NCI-H1694 treated with DMSO at 0.1 percent for 48 hours (cell line): ENCODE measurements at regions not wholly inside any gene's neighbourhood (a gene's known extent, or its start where the extent isn't known, plus 50 kb on each side); places are given as distances from the start of the nearest gene placed in this dataset.

ENCODE experiments used
- DNase-seq: peaks from one replicate; lab custom pipeline; 2025; lab: John Stamatoyannopoulos, UW

DNA sequence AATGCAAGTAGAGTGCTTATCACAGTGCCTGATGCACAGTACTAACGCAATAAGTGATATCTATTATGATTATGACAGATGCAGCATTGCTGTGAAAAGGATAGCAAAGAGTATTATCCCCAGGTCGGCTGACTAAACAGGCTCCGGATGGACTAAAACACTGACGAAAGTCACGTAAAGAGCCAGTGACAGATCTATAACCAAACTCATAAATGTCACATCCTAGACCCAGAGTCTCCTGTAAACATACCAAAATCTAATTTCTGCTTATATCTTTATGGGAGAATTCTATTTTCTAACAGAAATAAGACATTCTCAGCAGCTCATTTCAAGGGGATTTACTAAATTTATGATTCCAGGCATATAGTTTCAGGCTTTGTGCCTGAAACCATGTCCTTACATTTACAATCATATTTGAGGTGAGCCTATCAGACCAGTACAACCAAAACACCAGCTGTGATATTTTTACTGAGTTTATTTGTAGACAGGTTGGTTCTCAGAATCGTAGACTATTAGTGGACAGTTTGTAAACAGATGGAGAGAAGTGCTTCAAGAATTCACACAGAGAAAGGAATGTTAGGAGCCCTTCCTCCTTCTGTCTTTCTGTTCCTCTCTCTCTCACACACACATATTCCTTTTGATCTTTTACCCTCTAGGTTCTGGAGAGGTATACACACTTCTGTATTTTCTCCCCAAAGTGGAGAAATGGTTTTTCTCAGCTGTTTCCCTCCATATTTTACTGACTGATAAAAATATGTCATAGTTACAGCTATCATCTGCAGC, 52.4 kb upstream of the WDR26 start:
- DNase-seq: no peak

DNA sequence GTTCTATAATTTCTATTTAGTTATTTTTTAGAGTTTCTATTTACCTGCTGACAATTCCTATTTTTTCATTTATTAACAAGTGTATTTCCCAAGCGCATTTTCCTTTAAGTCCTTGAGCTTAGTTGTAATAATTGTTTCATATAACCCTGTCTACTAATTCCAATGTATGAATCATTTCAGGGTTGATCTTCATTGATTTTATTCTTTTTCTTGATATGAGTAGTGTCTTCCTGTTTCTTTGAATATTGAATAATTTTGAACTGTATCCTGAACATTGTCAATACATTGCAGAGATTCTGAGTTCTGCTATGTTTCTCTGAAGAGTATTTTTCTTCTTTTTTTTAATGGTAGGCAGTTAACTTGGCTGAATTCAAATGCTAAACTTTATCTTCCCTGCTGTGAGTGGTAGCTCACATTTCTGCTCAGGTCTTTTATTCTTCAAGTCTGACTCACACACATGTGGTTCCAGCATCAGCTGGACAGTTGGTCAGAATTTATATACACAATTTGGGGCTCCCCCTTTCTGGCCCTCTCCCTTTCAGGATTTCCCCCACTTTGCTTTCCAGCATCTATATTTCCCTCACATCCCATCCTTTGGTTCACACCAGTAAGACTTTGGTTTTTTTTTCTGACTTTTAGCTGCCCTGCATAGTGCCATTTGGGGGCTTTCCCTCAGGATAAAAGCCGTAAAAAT, 54.4 kb upstream of the WDR26 start:
- no peak for DNase-seq

- no peak for DNase-seq
These were observed 55.2 kb upstream of the WDR26 start for GRCh38 chr1:224489534-224490365.

GRCh38 chr1:224490549-224491537, 56.2 kb upstream of the WDR26 start:
- DNase-seq: no peak

GRCh38 chr1:224492015-224492414, 57.4 kb upstream of the WDR26 start:
- no peak for DNase-seq

DNA sequence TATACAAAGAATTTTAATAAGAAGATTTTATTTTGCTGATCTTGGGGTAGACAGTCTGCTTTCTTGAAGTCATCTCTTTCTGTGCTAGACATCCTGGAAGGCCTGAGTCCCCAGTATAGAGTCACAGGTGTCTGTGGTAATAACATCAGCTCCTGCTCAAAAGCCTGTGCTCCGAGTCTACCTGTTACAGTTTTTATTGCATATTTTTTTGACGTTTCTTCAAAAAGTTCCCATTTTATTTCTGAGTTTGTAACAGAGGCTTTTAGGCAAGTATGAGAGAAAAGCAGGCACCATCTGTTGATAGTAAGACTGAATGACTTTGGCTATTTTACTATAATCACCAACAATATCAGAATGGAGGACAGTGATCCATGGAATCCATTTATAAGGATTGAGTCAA, 58.0 kb upstream of the WDR26 start:
- no peak for DNase-seq

DNA sequence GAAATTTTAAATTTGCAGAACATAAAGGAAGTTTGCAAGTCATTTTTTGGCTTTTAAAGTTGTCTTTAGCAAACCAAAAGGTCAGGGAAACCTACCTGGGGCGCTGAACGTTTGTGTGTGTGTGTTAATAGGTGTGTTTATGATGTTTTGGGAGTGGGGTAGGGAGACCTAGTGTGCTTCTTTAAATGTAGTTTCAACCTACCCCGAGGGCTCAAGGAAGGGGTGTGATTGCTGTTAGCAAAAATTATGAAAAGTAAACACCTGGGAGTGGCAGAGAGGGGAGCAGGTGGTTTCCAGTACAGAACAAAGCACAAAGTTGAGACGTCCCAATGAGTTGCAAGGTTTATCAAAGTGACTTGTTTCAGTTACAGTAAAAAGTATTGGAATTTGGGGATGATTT, 58.7 kb upstream of the WDR26 start:
- DNase-seq: no peak

- no peak for DNase-seq
These were observed 59.7 kb upstream of the WDR26 start for GRCh38 chr1:224494343-224494742.

DNA sequence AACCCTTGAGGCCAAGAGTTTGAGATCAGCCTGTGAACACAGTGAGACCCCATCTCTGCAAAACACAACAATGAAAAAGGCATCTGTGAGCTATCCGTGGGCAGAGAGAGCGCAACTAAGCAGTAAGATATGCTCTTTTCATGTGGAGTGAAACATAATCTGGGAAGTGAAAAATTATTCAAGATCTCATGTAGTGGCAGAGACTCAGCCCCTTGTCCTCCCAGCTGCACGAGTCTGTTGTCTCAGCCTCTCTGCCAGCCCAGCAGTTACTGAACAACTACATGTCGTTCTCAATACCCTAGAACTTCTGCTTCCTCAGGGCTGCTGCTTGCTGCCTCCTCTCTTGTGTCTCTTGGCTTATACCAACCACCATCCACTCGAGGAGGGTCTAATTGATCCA, 61.3 kb upstream of the WDR26 start:
- DNase-seq: no peak

DNA sequence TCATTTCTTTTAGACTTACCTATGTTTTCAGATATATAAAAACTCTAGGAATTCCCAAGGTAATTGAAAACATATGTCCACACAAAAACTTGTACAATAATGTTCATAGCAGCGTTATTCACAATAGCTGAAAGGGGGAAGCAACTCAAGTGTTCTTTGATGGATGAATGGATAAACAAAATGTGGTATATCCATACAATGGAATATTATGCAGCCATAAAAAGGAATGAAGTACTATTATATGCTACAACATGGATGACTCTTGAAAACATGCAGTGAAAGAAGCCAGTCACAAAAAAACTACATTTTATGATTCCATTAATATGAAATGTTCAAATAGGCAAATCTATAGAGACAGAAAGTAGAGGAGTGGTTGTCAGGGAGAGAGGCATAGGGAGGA, 62.2 kb upstream of the WDR26 start:
- DNase-seq: no peak

GRCh38 chr1:224497714-224498573, 63.3 kb upstream of the WDR26 start:
- peak; percentile 69 for DNase-seq

- DNase-seq: peak; percentile 59
These were observed 64.1 kb upstream of the WDR26 start for GRCh38 chr1:224498574-224499170.

DNA sequence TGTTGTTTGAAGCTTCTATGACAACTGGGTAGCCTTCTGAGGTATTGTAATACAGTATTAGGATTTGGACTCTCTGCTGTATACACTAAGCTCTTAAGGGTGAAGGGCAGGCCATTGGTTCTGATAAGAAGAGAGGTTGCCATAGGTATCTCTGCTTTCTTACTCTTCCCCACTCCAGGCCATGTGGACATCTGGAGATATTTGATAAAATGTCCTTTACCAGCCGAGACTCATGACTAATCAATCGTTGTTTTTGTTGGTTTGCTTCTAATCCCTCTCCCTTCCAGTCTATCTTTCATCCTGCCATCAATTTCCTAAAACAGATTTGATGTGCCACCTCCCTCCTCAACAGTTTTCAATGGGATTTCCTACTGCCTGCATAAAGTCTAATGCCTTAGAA, 64.6 kb upstream of the WDR26 start:
- DNase-seq: no peak

DNA sequence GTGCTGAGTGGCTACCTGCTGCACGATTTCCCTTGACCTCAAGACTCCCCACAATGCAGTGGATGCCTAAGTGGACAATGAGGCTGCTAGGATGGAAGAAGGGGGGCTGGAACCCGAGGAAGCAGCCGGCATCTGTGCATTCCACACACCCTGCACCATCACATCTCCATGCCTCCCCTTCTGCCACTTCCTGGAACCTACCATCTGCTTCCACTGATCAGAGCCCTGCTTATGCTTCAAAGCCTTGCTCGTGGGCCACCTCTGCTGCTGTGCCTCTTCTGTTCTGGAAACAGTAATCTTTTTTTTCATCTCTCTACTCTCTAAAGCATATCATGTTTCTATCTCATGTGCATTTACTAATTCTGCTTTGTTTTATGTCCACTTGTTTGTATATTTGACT, 66.2 kb upstream of the WDR26 start:
- DNase-seq: peak; percentile 94

DNA sequence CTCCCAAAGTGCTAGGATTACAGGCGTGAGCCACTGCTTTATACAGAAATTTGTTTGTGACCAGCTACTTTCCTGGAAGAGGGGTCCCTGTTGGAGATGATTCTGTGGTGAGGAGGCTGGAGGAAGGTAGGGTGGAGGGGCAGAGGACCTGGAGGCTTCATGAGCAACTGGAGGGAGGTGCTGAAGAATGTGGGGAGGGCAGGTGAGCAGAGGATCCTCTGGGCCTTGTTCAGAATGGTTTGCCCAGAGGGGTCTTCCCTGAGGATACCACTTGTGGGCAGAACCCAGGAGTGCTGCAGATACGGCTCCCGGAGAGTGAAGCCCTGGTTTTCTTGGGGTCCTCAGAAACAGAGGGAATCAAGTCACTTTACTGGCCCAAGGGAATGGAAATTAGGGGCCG, 67.2 kb upstream of the WDR26 start:
- DNase-seq: no peak

GRCh38 chr1:224502459-224503160, 68.0 kb upstream of the WDR26 start:
- peak; percentile 90 for DNase-seq

GRCh38 chr1:224503161-224504118, 68.8 kb upstream of the WDR26 start:
- peak; percentile 97 for DNase-seq

DNA sequence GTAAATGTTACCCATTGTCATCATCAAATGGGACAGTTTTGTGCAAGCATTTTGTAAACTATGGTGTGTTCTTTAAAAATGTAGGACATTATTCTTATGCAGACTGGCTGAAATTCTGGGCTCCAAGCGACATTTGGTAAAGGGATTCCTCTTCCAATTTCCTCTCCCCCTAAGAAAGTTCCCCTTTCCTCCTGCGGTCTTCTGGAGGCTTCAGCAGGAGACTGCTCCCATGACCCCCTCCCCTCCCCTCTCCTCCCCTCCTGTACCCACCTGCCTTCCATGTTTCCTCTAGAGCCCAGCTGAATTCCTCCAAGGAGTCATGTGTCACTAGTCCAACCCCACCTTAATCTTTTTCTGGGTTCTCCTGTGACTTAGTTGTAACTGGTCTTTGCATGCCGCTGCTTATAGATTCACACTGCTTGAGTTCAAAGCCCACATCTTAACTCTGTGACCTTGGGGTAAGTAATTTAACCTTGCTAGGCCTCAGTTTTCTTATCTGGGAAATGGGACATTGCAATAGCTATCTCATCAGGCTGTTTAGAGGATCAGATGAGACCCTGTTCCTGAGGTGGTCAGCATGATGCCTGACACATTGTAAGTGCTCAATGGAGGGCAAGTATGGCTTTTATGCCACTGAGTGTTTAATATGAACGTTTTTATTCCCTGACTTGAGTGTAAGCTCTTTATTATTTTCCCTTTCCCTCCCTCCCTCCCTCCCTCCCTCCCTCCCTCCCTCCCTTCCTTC, 69.9 kb upstream of the WDR26 start:
- no peak for DNase-seq
